ENCODE measurements at regions not wholly inside any gene's neighbourhood (a gene's known extent, or its start where the extent isn't known, plus 50 kb on each side); places are given as distances from the start of the nearest gene placed in this dataset.

GRCh38 chr3:117126460-117126859 is 416.9 kb downstream of the TUSC7 start:
- DNase-seq (ENCODE audit: low read depth), result no peak

- DNase-seq (ENCODE audit: low read depth), result no peak
Measured at GRCh38 chr3:117126946-117127546, 417.5 kb downstream of the TUSC7 start.

GRCh38 chr3:117128133-117128532 is 418.6 kb downstream of the TUSC7 start:
- DNase-seq (ENCODE audit: low read depth), result no peak

- DNase-seq (ENCODE audit: low read depth), result no peak
Measured at GRCh38 chr3:117128872-117129271, 419.3 kb downstream of the TUSC7 start.

- no peak for DNase-seq (ENCODE audit: low read depth)
Measured at GRCh38 chr3:117129516-117129915, 419.9 kb downstream of the TUSC7 start.

GRCh38 chr3:117130222-117130621 is 420.6 kb downstream of the TUSC7 start:
- no peak for DNase-seq (ENCODE audit: low read depth)

- no peak for DNase-seq (ENCODE audit: low read depth)
Measured at GRCh38 chr3:117131259-117131658, 421.7 kb downstream of the TUSC7 start.

- no peak for DNase-seq (ENCODE audit: low read depth)
Measured at GRCh38 chr3:117133066-117133465, 423.5 kb downstream of the TUSC7 start.

- no peak for DNase-seq (ENCODE audit: low read depth)
Measured at GRCh38 chr3:117135207-117135606, 425.6 kb downstream of the TUSC7 start.

GRCh38 chr3:117136003-117136402 is 426.4 kb downstream of the TUSC7 start:
- DNase-seq (ENCODE audit: low read depth), result no peak

- no peak for DNase-seq (ENCODE audit: low read depth)
Measured at GRCh38 chr3:117137065-117137464, 427.5 kb downstream of the TUSC7 start.

- no peak for DNase-seq (ENCODE audit: low read depth)
Measured at GRCh38 chr3:117139681-117140080, 430.1 kb downstream of the TUSC7 start.

GRCh38 chr3:117141812-117142211 is 432.2 kb downstream of the TUSC7 start:
- DNase-seq (ENCODE audit: low read depth), result no peak

GRCh38 chr3:117144853-117145252 is 435.3 kb downstream of the TUSC7 start:
- DNase-seq (ENCODE audit: low read depth), result no peak

- no peak for DNase-seq (ENCODE audit: low read depth)
Measured at GRCh38 chr3:117145677-117146076, 436.1 kb downstream of the TUSC7 start.

GRCh38 chr3:117146571-117146970 is 437.0 kb downstream of the TUSC7 start:
- no peak for DNase-seq (ENCODE audit: low read depth)

- no peak for DNase-seq (ENCODE audit: low read depth)
Measured at GRCh38 chr3:117149584-117149983, 440.0 kb downstream of the TUSC7 start.

GRCh38 chr3:117150628-117151027 is 441.0 kb downstream of the TUSC7 start:
- DNase-seq (ENCODE audit: low read depth), result no peak

- DNase-seq (ENCODE audit: low read depth), result no peak
Measured at GRCh38 chr3:117160176-117160575, 450.6 kb downstream of the TUSC7 start.

GRCh38 chr3:117161816-117162215 is 452.2 kb downstream of the TUSC7 start:
- DNase-seq (ENCODE audit: low read depth), result no peak

GRCh38 chr3:117165176-117165575 is 455.6 kb downstream of the TUSC7 start:
- no peak for DNase-seq (ENCODE audit: low read depth)

- no peak for DNase-seq (ENCODE audit: low read depth)
Measured at GRCh38 chr3:117165601-117166051, 456.0 kb downstream of the TUSC7 start.

GRCh38 chr3:117168896-117169295 is 459.3 kb downstream of the TUSC7 start:
- DNase-seq (ENCODE audit: low read depth), result no peak

- DNase-seq (ENCODE audit: low read depth), result no peak
Measured at GRCh38 chr3:117170094-117170493, 460.5 kb downstream of the TUSC7 start.

Measured in myocyte (in vitro differentiated cells).